GM20000 (cell line): ENCODE measurements at regions not wholly inside any gene's neighbourhood (a gene's known extent, or its start where the extent isn't known, plus 50 kb on each side); places are given as distances from the start of the nearest gene placed in this dataset.

Experiments used
- DNase-seq: peaks from one replicate; pipeline ENCODE4 v3.0.0; 2012; ENCODE audit warnings: low spot score
- TF ChIP-seq, protein P1 (sequence below): IDR thresholded peaks from 2 replicates; pipeline ENCODE4 v1.5.1; 2012; ENCODE audit warnings: mild to moderate bottlenecking, control low read depth; ENCODE audit errors: extremely low read depth, missing control alignments

DNA sequence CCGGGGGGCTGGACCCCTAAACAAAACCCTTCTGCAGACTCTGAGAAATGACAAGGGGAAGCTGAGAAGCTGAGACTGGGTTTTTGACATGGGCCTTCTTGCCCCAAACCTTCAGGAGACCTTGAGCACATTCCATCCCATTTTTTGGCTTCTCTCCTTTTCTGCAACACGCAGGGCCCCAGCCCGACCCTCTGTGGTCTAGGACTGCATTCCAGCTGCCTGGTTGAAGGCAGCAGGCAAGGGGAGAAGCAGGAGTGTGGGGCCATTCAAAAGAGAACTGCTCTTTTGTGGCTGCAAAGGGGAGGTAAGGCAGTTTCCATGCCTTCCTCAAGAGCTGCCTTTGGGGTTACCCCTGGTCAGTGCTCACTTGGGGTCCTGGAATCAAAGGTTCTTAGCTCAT is 263.0 kb downstream of the TLE3 start:
- no peak for DNase-seq
- TF ChIP-seq, protein P1, sequence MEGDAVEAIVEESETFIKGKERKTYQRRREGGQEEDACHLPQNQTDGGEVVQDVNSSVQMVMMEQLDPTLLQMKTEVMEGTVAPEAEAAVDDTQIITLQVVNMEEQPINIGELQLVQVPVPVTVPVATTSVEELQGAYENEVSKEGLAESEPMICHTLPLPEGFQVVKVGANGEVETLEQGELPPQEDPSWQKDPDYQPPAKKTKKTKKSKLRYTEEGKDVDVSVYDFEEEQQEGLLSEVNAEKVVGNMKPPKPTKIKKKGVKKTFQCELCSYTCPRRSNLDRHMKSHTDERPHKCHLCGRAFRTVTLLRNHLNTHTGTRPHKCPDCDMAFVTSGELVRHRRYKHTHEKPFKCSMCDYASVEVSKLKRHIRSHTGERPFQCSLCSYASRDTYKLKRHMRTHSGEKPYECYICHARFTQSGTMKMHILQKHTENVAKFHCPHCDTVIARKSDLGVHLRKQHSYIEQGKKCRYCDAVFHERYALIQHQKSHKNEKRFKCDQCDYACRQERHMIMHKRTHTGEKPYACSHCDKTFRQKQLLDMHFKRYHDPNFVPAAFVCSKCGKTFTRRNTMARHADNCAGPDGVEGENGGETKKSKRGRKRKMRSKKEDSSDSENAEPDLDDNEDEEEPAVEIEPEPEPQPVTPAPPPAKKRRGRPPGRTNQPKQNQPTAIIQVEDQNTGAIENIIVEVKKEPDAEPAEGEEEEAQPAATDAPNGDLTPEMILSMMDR, result no peak

DNA sequence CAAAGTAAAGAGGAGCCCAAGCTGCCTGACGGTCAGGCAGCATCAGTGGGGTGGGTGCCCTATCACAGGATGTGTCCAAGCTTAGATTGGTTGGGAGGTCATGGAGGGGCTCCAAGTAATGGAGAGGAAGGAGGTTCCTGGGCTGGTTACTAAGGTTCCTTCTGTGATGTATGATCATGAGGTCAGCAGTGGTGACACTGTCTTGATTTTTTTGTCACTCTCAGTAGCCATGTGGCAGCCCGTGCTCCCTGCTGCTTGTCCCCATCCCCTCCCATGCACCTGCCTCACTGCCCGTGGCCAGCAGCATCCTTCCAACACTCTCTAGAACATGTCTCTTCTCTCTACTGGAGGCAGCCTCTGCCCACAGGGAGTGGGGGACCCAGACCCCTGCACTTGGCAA is 261.7 kb downstream of the TLE3 start:
- no peak for DNase-seq
- TF ChIP-seq, protein P1, result no peak

DNA sequence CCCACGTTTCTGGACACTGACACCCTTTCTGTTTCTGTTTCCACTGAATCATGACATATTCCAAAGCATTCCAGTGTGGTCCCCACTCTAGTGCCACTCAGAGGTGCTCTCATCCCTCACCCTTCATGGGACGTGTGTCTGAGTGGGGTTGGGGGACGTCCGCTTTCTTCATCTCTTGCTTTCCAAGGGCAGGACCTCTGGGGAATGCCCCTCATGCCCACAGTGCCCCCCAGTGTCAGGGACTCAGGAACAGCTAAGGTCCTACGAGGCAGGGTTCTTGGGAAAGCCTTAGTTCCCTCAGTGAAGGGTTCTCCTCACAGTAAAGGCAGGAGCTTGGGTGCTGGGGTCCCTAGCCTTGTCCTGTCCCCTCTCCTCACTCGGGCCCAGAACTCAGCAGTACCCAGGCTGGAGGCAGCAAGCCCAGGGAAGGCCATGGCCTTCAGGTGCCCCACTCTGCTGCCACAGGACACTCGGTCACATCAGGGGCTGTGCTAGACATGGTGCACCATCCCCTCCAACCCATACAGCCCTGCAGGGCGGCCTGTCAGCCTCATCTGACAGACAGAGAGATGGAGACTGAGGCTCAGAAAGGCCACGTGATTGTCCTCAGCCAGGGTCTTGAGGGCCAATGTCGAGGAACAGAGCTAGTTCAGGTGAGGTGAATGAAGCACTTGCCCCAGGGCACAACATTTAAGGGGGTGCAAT is 261.0 kb downstream of the TLE3 start:
- DNase-seq, result no peak

DNA sequence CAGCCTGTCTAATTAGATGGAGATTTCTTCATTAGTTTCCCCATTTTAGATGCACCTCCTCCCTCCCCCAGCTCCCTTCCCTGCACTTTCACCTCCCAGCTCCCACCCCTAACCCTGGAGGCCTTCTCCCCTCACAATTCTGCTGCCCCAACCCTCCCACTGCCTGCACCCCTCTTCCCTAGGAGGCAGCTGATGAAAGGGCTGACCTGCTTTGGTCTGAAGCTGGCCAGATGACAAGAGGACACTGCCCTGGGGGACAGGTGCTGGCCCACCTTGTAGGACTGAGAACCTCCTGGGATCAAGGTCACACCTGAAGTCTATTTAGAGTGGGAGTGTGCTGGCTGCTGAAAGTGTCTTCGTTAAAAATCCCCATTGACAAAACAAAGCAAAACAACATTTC is 259.4 kb downstream of the TLE3 start:
- TF ChIP-seq, protein P1, result no peak
- DNase-seq, result no peak

More for the DNA sequence above, 261.0 kb downstream of the TLE3 start:
- TF ChIP-seq, protein P1, result no peak

DNA sequence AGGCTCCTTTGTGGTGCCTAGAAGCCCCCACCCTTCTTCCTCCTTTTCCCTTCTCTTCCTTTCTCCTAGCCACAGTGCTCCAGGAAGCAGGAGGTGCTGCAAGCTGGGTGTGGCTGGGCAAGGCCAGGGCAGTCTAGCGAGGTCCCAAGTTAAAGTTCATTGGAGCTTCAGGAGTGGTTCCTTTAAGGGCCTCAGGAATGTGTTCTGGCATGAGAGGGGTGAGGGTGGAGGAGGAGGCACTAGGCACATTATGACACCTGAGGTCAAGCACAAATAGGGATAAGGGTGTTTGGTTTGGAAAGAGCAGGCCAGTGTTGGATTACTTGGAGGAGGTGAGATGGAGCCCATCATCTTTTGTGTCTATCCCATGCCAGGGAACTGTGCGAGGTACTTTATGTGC is 258.7 kb downstream of the TLE3 start:
- DNase-seq, result no peak
- TF ChIP-seq, protein P1, result no peak

DNA sequence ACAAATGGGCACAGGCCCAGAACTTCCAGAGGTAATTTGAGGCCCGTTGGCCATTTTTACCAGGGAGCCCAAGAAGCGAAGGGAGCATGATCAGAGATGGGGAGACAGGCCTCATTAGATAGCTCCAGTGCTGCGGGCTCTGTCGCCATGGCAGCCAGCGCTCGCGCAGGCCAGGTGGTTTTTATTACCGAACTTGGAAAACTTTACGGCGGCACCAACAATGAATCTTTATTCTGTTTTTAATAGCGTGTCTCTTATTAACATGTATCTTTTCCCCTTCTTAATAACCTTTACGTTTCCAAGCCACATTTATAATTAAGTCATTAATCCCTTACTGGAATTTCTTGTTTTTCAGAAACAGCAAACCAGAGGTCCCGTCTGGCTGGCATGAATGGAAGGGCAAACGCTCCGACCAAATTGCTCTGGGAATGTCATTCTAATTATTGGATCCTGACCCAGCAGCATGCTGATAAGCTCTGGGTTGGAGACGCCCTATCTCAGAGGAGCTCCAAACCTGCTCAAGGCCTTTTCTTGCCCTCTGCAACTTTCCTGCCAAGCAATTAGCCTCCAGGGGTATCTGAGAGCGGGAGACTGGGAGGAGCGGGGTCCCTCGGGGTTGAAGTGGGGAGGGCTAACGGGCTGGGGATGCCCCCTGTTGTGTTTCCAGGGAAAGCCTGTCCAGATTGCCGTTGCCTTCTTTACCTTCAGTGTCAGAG is 256.4 kb downstream of the TLE3 start:
- DNase-seq, result no peak
- TF ChIP-seq, protein P1, result no peak

DNA sequence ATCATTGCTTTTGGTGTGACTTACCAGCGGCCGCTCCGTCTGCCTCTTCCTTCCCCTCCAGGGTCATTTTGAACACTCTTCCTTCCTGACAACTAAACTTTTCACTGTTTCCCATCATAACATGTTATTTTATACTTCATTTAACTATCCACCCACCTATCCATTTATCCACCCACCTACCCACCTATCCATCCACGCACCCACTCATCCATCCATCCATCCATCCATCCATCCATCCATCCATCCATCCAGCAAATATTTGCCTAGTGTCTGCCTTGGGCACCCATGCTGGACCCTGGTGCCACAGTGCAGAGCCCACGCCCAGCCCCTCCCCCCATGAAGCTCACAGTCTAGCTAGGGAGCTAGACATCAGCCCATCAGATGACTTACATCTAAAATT is 254.9 kb downstream of the TLE3 start:
- TF ChIP-seq, protein P1, result no peak
- no peak for DNase-seq
